GM18867 (cell line): ENCODE measurements at regions not wholly inside any gene's neighbourhood (a gene's known extent, or its start where the extent isn't known, plus 50 kb on each side); places are given as distances from the start of the nearest gene placed in this dataset.
"Not testable (repeated sequence)": the region's sequence is repeated elsewhere in the genome, so short reads cannot be mapped to it uniquely, and the experiment has no call there.

ENCODE experiments used
- ATAC-seq: cut with Tn5 transposase; IDR thresholded peaks from one replicate; pipeline ENCODE4 v1.9.1; 2021; ENCODE audit warnings: mild to moderate bottlenecking, moderate library complexity; ENCODE audit not compliant: unreplicated experiment

DNA sequence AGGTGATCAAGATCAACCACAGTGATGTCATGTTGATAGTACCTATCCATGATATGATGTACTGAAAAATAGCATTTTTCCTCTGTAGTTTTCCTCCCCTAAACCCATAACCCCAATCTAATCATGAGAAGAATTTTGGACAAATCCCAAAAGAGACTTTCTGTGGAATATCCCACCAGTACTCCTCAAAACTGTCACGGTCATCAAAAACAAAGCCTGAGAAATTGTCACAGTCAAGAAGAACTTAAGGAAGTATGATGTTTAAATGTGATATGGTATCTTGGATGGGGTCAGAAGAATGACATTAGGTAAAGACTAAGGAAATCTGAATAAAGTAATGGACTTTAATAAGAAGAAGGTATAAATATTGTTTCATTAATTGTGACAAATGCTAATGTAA is 248.8 kb downstream of the RMST start:
- ATAC-seq = no peak

DNA sequence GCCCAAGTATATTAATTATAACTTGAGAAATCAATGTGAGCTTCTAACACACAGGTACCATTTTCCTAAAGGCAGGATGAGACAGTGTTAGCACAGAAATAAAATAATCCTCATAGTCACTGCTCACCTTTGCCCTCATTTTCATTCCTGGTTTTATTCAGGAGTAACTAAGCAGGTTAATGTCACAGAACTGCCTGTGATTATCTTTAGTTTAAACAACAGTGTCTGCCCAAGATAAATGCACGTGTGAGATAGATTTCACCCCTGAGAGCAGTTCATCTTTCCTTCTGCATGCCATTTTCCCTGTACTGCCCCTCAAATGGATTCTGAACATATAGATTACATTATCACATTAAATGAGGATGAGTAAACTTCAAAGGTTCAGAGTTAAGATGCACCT is 250.7 kb downstream of the RMST start:
- no peak for ATAC-seq

DNA sequence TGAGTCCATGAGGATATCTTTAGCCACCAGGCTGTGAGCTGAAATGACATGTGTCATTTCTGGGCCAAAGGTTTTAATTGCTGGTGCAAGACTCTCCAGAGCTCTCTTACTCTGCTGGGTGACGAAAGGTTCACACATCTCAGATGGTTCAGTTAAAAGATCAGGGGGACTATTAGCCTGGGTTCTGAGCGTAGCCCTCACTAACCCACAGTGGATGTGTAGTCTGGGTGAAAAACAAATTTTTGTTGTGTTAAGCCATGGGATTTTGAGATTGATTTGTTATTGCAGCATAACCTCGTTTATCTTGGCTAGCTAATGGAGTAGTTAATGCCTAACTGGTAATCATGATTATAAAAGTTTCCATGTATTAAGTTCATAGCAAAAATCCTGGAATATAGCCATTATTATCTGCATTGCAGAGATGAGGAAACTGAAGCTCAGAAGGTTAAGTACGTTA is 251.5 kb downstream of the RMST start:
- ATAC-seq = no peak

GRCh38 chr12:97716356-97716755 is 253.8 kb downstream of the RMST start:
- peak; percentile 68 for ATAC-seq

- not testable (repeated sequence) for ATAC-seq
Observed at GRCh38 chr12:97723801-97724200, 261.2 kb downstream of the RMST start.

DNA sequence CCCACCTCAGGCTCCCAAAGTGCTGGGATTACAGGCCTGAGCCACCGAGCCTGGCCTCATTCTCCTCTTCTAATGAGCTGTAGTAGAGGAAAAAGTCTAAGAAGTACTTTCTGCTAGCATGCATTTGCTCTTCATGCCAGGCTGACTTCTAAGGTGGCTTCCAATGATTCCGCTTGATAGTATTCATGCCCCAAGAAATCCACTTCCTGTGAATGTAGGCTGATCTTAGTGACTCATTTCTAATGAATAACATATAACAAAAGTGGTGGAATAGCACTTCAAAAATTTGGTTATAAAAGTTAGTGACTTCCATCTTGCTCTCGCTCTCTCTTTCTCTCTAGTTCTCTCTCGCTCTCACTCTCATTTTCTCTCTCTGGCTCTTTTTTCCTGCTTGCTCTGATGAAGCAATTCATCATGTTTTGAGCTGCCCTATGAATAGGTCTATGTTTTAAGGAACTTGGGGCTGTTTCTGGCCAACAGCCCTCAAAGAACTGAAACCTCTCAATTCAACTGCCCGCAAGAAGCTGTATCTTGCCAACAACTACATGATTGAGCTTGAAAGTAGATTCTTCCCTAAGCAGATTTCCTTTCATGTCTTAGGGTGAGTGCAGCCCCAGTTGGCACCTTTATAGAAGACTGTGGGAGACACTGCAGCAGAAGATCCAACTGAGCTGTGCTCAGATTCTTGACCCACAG is 282.9 kb downstream of the RMST start:
- peak; percentile 80 for ATAC-seq

- no peak for ATAC-seq
Observed at GRCh38 chr12:97748298-97748697, 285.7 kb downstream of the RMST start.

- ATAC-seq = no peak
Observed at GRCh38 chr12:97751704-97752103, 289.1 kb downstream of the RMST start.

- no peak for ATAC-seq
Observed at GRCh38 chr12:97752129-97752528, 289.5 kb downstream of the RMST start.

DNA sequence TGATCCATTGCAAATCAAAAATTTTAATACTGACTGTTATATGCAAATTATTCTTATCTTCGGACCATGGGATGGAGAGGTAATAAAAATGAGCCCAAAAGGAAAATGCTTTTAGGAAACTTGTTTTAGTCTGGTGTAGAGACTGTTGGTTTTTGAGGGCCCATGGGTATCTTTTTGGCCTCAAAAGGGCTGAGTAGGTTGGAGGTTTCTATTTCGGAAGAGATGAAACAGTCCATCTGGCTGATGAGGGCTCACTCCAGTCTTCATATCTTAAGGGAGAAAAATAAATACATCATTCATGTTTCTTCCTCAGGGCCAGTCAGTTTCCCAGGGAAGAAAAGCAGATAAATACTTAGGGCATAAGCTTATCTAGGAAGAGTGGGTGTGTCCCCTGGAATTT is 290.7 kb downstream of the RMST start:
- ATAC-seq = no peak

- peak; percentile 84 for ATAC-seq
Observed at GRCh38 chr12:97754306-97754705, 291.7 kb downstream of the RMST start.

GRCh38 chr12:97756066-97756666 is 293.6 kb downstream of the RMST start:
- no peak for ATAC-seq

DNA sequence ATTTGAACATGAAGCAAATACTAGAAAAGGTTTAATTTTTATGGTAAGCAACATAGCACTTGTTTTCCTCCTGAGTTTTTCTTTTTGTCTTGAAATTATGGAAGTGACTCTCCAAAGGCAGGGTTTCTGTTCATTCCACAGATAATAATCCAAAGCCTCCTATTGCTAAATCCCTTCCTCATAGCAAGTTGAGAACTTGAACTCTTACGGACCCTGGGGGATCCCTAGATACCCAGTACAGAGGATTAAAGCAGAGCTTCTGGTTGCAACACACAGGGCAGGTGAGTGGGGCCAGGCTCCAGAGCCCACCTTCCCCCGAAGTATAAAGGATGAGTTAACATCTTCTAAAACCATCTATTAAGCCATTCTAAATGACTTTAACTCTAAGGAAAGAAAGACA is 294.1 kb downstream of the RMST start:
- no peak for ATAC-seq

- ATAC-seq = no peak
Observed at GRCh38 chr12:97757481-97758193, 295.0 kb downstream of the RMST start.

GRCh38 chr12:97758194-97758501 is 295.5 kb downstream of the RMST start:
- no peak for ATAC-seq

DNA sequence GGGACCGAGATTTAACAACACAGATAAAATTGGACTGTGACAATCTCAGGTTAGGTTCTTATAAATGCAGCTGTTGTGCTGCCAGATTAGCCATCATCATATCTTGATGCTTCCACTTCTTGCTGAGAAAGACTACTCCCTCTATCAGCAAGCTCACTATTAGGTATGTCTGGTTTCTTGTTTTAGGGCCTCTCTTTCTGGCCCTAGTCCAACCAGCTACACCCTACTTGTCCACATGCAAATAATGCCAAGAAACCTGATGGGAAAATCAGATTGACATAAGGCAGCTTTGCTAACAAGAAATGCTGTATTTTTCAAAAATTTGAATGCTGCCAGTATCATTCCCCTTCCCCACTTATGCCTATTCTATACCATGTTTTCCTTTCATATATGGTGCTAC is 296.0 kb downstream of the RMST start:
- ATAC-seq = no peak

- no peak for ATAC-seq
Observed at GRCh38 chr12:97760601-97761000, 298.0 kb downstream of the RMST start.

DNA sequence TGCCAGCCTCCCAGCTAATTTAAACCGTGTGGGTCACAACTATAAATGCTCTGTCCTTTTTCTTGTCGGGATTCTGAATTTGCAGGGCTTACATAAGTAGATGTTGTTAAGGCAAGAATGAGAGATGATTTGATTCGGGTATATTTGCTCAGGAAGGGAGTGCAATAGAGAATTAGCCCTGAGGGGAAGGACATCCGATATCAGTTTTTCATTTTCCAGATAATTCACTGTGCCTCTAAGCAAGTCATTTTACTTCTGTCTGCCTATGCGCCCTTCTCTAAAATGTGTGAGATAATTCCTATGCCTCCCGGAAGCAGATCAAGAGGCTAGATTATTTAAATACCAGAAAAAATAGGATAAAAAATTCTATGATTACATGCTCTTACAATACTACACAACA is 300.5 kb downstream of the RMST start:
- no peak for ATAC-seq

DNA sequence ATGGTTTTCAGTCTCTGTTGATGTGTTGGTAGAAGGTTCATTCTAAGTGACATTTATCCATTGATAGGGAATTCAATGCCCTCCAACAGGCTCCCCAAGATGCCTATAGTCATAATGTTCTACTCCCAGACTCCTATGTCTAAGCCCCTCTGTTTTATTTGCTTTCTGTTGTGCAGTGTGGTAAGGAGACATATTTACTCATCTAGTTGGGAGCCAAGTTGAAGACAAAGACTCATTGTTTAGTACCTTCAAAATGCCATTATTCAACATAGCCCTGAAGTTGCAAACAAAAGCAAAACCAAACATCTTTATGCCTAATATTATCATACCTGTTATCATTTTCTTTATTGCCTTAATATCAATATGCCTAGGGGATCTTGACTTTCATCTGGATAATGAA is 302.1 kb downstream of the RMST start:
- no peak for ATAC-seq

- ATAC-seq = no peak
Observed at GRCh38 chr12:97767347-97767746, 304.7 kb downstream of the RMST start.

GRCh38 chr12:97778111-97778510 is 315.5 kb downstream of the RMST start:
- ATAC-seq = no peak

DNA sequence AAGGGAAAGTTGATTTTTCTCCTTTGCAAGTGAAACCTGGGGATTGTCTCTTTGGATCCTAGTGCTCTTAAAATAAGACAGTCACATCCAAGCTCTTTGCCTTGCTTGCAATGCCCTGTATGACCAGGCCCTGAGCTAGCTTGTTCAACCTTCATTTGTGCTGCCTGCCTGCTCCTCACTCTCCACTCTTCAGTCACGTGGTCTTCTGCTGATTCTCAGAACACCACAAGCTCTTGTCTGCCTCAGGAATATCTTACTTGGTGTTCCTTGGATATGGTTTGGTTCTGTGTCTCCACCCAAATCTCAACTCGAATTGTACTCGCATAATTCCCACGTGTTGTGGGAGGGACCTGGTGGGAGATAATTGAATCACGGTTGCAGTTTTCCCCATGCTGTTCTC is 318.7 kb downstream of the RMST start:
- no peak for ATAC-seq
